Transverse colon (tissue), 4 donors: ENCODE measurements at regions not wholly inside any gene's neighbourhood (a gene's known extent, or its start where the extent isn't known, plus 50 kb on each side); places are given as distances from the start of the nearest gene placed in this dataset.

Source experiments
- DNase-seq: peaks from one replicate; pipeline ENCODE4 v3.0.0-alpha.2; 2019
- H3K27ac ChIP-seq, 4 donors: fragments of 200-600 bp; sonication (generic); 2 replicates each; pipeline ENCODE4 v1.5.1; 2016 to 2018; ENCODE audit warnings: inconsistent platforms in 4 of 4
- H3K27me3 ChIP-seq: fragments of 200-600 bp; sonication (generic); 2 replicates; pipeline ENCODE4 v1.5.1; 2017; ENCODE audit warnings: inconsistent platforms
- H3K36me3 ChIP-seq, 4 donors: fragments of 200-600 bp; sonication (generic); 2 replicates each; pipeline ENCODE4 v1.5.1; 2017 to 2019; ENCODE audit warnings: inconsistent platforms in 4 of 4
- H3K4me1 ChIP-seq, 4 donors: fragments of 200-600 bp; sonication (generic); 2 replicates each; pipeline ENCODE4 v1.5.1; 2017 to 2020; ENCODE audit warnings: inconsistent platforms in 4 of 4
- H3K4me3 ChIP-seq, 4 donors: fragments of 200-600 bp; sonication (generic); 1 replicate in 1 of 4; 2 replicates in 3 of 4; pipeline versions ENCODE4 v1.5.1 to v1.6.1; 2017 to 2019; ENCODE audit warnings: inconsistent platforms in 4 of 4
- H3K9me3 ChIP-seq, 2 donors: fragments of 200-600 bp; sonication (generic); 2 replicates each; pipeline ENCODE4 v1.5.1; 2017 to 2019; ENCODE audit warnings: inconsistent platforms in 2 of 2
- CTCF ChIP-seq, 5 experiments: fragments of 200-600 bp in 3 of 5; fragments of 450-650 bp in 2 of 5; sonication (generic) in 3 of 5; IDR thresholded peaks; 1 replicate in 2 of 5; 2 replicates in 3 of 5; pipeline ENCODE4 v1.5.1; 2016 to 2017; ENCODE audit warnings: antibody characterized with exemption in 5 of 5, inconsistent platforms in 3 of 5, mild to moderate bottlenecking in 2 of 5, moderate library complexity in 1 of 5
- EP300 ChIP-seq: sonication (generic); formaldehyde crosslinking; IDR thresholded peaks from one replicate; pipeline ENCODE4 v1.6.1; 2017; ENCODE audit warnings: antibody characterized with exemption, low read depth
- POLR2A ChIP-seq: fragments of 450-650 bp; IDR thresholded peaks from one replicate; pipeline ENCODE4 v1.6.1; 2016; ENCODE audit warnings: antibody characterized with exemption, mild to moderate bottlenecking, moderate library complexity
- POLR2AphosphoS5 ChIP-seq, 3 donors: sonication (generic); formaldehyde crosslinking; IDR thresholded peaks; one replicate each; pipeline ENCODE4 v1.6.1; 2016; ENCODE audit warnings: antibody characterized with exemption in 3 of 3
- WGBS, 2 donors: methylation state at CpG; one replicate each; pipeline ENCODE4 v1.1.5; 2018; ENCODE audit warnings: low coverage in 1 of 2; 5-methylcytosine and 5-hydroxymethylcytosine counted together
- in situ Hi-C, 4 donors: fragments of 200-750 bp; cut with MboI; loops; one replicate each; pipeline versions ENCODE4 v1.15.0 to v1.15.1; 2017; ENCODE audit warnings: low sequenced_read_pairs in 3 of 4, low pct_ligation_motif_present in 1 of 4, low pct_unique_long_range_greater_than_20kb in 1 of 4
- intact Hi-C: fragments of 100-400 bp; cut with DNase I; formaldehyde crosslinking; loops from one replicate; pipeline ENCODE4 v1.15.1; 2023; ENCODE audit warnings: low total_unique reads

- in situ Hi-C loops (no loop called here), intact Hi-C loops (no loop called here)
- H3K9me3 ChIP-seq: no peaks in the 10 kb centered on the region
- DNase-seq: no peak
- WGBS, 2 donors: 92% methylated on average over 17 of the region's 22 CpGs; no CpG with 5 or more reads in 1 of the 2 donors
- no peaks in the 10 kb centered on the region for H3K4me1 ChIP-seq
- H3K36me3 ChIP-seq: no peaks in the 10 kb centered on the region
- TF ChIP-seq POLR2AphosphoS5 (IDR thresholded peaks at IDR 0.05) (no peak), CTCF (IDR thresholded peaks at IDR 0.05) (no peak), POLR2A (no peak), EP300 (no peak)
- H3K27ac ChIP-seq: no peak overlapping the region
- H3K4me3 ChIP-seq: no peak overlapping the region
- H3K27me3 ChIP-seq: no peaks in the 10 kb centered on the region
Observed at GRCh38 chr4:59518005-59518823, 1681.9 kb upstream of the ADGRL3 start.

- Histone ChIP-seq H3K27me3 (no peaks in the 10 kb centered on the region), H3K27ac (no peak overlapping the region), H3K4me1 (no peaks in the 10 kb centered on the region), H3K36me3 (no peaks in the 10 kb centered on the region), H3K9me3 (no peaks in the 10 kb centered on the region), H3K4me3 (no peak overlapping the region)
- in situ Hi-C loops: no loop called here
- no peak for DNase-seq
- TF ChIP-seq POLR2A: no peak
- TF ChIP-seq POLR2AphosphoS5 (IDR thresholded peaks at IDR 0.05): no peak
- TF ChIP-seq EP300: no peak
- no peak for TF ChIP-seq CTCF (IDR thresholded peaks at IDR 0.05)
- intact Hi-C loops: no loop called here
Observed at GRCh38 chr4:59525885-59526284, 1674.2 kb upstream of the ADGRL3 start.

GRCh38 chr4:59535541-59535940 lies 1664.6 kb upstream of the ADGRL3 start:
- TF ChIP-seq POLR2A: no peak
- no peak for TF ChIP-seq POLR2AphosphoS5 (IDR thresholded peaks at IDR 0.05)
- no peak for TF ChIP-seq EP300
- no peak for TF ChIP-seq CTCF (IDR thresholded peaks at IDR 0.05)
- no peaks in the 10 kb centered on the region for H3K27me3 ChIP-seq
- no peak overlapping the region for H3K4me3 ChIP-seq
- H3K27ac ChIP-seq: no peak overlapping the region
- H3K9me3 ChIP-seq: no peaks in the 10 kb centered on the region
- WGBS, 2 donors: 45% methylated on average over 1 of the region's 1 CpG; no CpG with 5 or more reads in 1 of the 2 donors
- H3K36me3 ChIP-seq: no peaks in the 10 kb centered on the region
- no peak for DNase-seq
- in situ Hi-C loops: no loop called here
- H3K4me1 ChIP-seq: peaks cover 0 to 4% (median 0%) of the 10 kb centered on the region in 4 donors
- intact Hi-C loops: no loop called here

- H3K4me3 ChIP-seq: no peak overlapping the region
- H3K9me3 ChIP-seq: no peaks in the 10 kb centered on the region
- TF ChIP-seq POLR2AphosphoS5 (IDR thresholded peaks at IDR 0.05) (no peak), CTCF (IDR thresholded peaks at IDR 0.05) (no peak), POLR2A (no peak), EP300 (no peak)
- no peak for DNase-seq
- H3K36me3 ChIP-seq: no peaks in the 10 kb centered on the region
- in situ Hi-C loops (no loop called here), intact Hi-C loops (no loop called here)
- 79 to 80% methylated on average over 3 of the region's 3 CpGs for WGBS, 2 donors
- H3K4me1 ChIP-seq: peaks cover 0 to 6% (median 0%) of the 10 kb centered on the region in 4 donors
- no peaks in the 10 kb centered on the region for H3K27me3 ChIP-seq
- H3K27ac ChIP-seq: no peak overlapping the region
Observed at GRCh38 chr4:59536428-59536827, 1663.7 kb upstream of the ADGRL3 start.
